ENCODE measurements at regions not wholly inside any gene's neighbourhood (a gene's known extent, or its start where the extent isn't known, plus 50 kb on each side); places are given as distances from the start of the nearest gene placed in this dataset.
A peak's percentile ranks its signal among the peaks of the same experiment; 100 is the strongest.

GRCh38 chr1:50271337-50271736 is 151.9 kb downstream of the DMRTA2 start (continued):
- TF ChIP-seq ZNF512 (CRISPR knock-in tag; IDR thresholded peaks at IDR 0.05; ENCODE audit: borderline replicate concordance) (no peak), ERG (CRISPR knock-in tag; IDR thresholded peaks at IDR 0.05) (no peak), IRF2 (CRISPR knock-in tag; IDR thresholded peaks at IDR 0.05; ENCODE audit: borderline replicate concordance, low read depth) (no peak)

- ATAC-seq: no peak
- Mint-ChIP-seq H3K27me3 (ENCODE audit: low read depth) (peaks cover 31% of the 10 kb centered on the region), H3K27ac (no peak overlapping the region), H3K4me1 (peaks cover 28% of the 10 kb centered on the region), H3K4me3 (no peak overlapping the region), H3K36me3 (no peaks in the 10 kb centered on the region), H3K9me3 (no peaks in the 10 kb centered on the region)
- ChIA-PET POLR2A (no interaction called here), CTCF (interaction anchor here (0.6 to 2.9 kb wide), 16 partner anchors 8 to 1234 kb away, joined by 3 to 13 read pairs (median 5); partner anchors contain the start of gene AGBL4)
- no peak for TF ChIP-seq ZBTB21 (CRISPR knock-in tag; IDR thresholded peaks at IDR 0.05; ENCODE audit: borderline replicate concordance)
- TF ChIP-seq TEAD1 (CRISPR knock-in tag; IDR thresholded peaks at IDR 0.05): no peak
- no peak for TF ChIP-seq ZNF138 (CRISPR knock-in tag; conservative IDR thresholded peaks at IDR 0.05)
- no peak for TF ChIP-seq AR (CRISPR knock-in tag; IDR thresholded peaks at IDR 0.05)
- no peak for TF ChIP-seq OVOL2 (CRISPR knock-in tag; IDR thresholded peaks at IDR 0.05; ENCODE audit: borderline replicate concordance)
- TF ChIP-seq ARID4B (CRISPR knock-in tag; IDR thresholded peaks at IDR 0.05; ENCODE audit: borderline replicate concordance): no peak
- no peak for TF ChIP-seq NR2C2 (CRISPR knock-in tag; IDR thresholded peaks at IDR 0.05)
- TF ChIP-seq ETV6 (CRISPR knock-in tag; IDR thresholded peaks at IDR 0.05): no peak
- no peak for TF ChIP-seq CREB1 (CRISPR knock-in tag; IDR thresholded peaks at IDR 0.05)
- DNase-seq (ENCODE audit: low spot score): no peak
Observed at GRCh38 chr1:50270926-50271325, 152.3 kb downstream of the DMRTA2 start.

- peak; percentile 56 for ATAC-seq
- TF ChIP-seq USF1 (CRISPR knock-in tag; IDR thresholded peaks at IDR 0.05) (peak; percentile 31; the same call in 1 of the 2 replicates), AFF4 (CRISPR knock-in tag; IDR thresholded peaks at IDR 0.05; ENCODE audit: borderline replicate concordance) (no peak), ZNF317 (CRISPR knock-in tag; IDR thresholded peaks at IDR 0.05; ENCODE audit: borderline replicate concordance, low read depth) (no peak), GTF2I (CRISPR knock-in tag; conservative IDR thresholded peaks at IDR 0.05) (no peak), TEAD1 (CRISPR knock-in tag; IDR thresholded peaks at IDR 0.05) (0 out of 2 replicates have a peak, but pooled peaks have one; percentile 35), E2F5 (CRISPR knock-in tag; IDR thresholded peaks at IDR 0.05) (no peak)
Observed at GRCh38 chr1:50268049-50268448, 155.2 kb downstream of the DMRTA2 start.

More at GRCh38 chr1:50268049-50268448, 155.2 kb downstream of the DMRTA2 start:
- POLR2A ChIA-PET: interaction anchor here (0.6 kb wide), 1 partner anchor 54 kb away, joined by 3 read pairs; no protein-coding TSS in a partner anchor
- H3K27ac Mint-ChIP-seq: no peak overlapping the region
- H3K27me3 Mint-ChIP-seq (ENCODE audit: low read depth): peaks cover 31% of the 10 kb centered on the region
- peak; percentile 67 for DNase-seq (ENCODE audit: low spot score)
- CTCF ChIA-PET: interaction anchor here (0.7 to 1.6 kb wide), 4 partner anchors 11 to 968 kb away, joined by 3 to 6 read pairs (median 6); partner anchors contain the start of gene RNF11
- no peaks in the 10 kb centered on the region for H3K36me3 Mint-ChIP-seq
- H3K4me3 Mint-ChIP-seq: no peak overlapping the region
- peaks cover 16% of the 10 kb centered on the region for H3K4me1 Mint-ChIP-seq
- H3K9me3 Mint-ChIP-seq: no peaks in the 10 kb centered on the region

All from WTC11 (cell line).